SK-N-SH (cell line): ENCODE measurements at regions not wholly inside any gene's neighbourhood (a gene's known extent, or its start where the extent isn't known, plus 50 kb on each side); places are given as distances from the start of the nearest gene placed in this dataset.

Experiments
- POLR2AphosphoS5 ChIP-seq: IDR thresholded peaks from 2 replicates; pipeline ENCODE4 v1.6.1; 2012; ENCODE audit warnings: low read depth, low read length
- TF ChIP-seq, protein P1 (sequence below): fragments of 200-600 bp; sonication (generic); IDR thresholded peaks from 2 replicates; pipeline ENCODE4 v1.6.1; 2017; ENCODE audit warnings: antibody characterized with exemption, mild to moderate bottlenecking, moderate library complexity

DNA sequence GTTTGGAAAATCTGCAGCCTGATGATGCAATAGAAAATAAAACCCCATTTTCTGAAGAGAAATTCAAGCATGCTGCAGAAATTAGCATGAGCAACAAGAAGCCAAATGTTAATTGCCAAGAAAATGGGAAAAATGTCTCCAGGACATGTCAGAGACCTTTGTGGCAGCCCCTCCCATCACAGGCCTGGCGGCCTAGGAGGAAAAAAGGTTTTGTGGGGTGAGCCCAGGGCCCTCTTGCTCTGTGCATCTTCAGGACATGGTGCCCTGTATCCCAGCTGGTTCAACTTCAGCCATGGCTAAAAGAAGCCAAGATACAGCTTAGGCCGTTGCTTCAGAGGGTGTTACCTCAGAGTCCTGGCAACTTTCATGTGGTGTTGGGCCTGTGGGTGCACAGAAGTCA lies 775.5 kb upstream of the SEL1L start:
- TF ChIP-seq, protein P1, sequence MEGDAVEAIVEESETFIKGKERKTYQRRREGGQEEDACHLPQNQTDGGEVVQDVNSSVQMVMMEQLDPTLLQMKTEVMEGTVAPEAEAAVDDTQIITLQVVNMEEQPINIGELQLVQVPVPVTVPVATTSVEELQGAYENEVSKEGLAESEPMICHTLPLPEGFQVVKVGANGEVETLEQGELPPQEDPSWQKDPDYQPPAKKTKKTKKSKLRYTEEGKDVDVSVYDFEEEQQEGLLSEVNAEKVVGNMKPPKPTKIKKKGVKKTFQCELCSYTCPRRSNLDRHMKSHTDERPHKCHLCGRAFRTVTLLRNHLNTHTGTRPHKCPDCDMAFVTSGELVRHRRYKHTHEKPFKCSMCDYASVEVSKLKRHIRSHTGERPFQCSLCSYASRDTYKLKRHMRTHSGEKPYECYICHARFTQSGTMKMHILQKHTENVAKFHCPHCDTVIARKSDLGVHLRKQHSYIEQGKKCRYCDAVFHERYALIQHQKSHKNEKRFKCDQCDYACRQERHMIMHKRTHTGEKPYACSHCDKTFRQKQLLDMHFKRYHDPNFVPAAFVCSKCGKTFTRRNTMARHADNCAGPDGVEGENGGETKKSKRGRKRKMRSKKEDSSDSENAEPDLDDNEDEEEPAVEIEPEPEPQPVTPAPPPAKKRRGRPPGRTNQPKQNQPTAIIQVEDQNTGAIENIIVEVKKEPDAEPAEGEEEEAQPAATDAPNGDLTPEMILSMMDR, result no peak
- TF ChIP-seq POLR2AphosphoS5, result no peak
